C4-2B (cell line): ENCODE measurements at regions not wholly inside any gene's neighbourhood (a gene's known extent, or its start where the extent isn't known, plus 50 kb on each side); places are given as distances from the start of the nearest gene placed in this dataset.

ENCODE experiments used
- ZFX ChIP-seq: fragments of 450-650 bp; IDR thresholded peaks from 2 replicates; pipeline ENCODE4 v1.6.1; 2017
- TF ChIP-seq, protein P1 (sequence below): fragments of 450-650 bp; conservative IDR thresholded peaks from 2 replicates; pipeline ENCODE4 v1.5.1; 2017; ENCODE audit warnings: mild to moderate bottlenecking

DNA sequence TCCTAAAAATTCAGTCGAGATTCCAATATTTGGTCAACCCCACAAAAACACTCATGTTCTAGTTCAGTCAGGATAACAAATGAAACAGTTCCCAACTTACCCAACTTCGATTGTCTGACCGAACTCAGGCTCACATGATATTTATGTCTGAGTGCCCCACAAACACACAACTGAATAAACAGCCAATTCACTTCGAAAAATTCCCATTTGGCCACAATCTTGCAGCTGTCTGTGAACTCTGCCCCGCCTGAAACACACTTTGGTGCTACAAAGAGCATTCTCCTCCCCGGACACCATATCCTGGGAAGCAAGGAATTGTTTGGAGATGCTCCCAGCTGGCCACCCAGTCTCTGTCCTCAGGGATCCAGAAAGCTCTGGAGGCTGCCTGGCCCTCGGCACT lies 52.9 kb upstream of the SIM2 start:
- TF ChIP-seq, protein P1, sequence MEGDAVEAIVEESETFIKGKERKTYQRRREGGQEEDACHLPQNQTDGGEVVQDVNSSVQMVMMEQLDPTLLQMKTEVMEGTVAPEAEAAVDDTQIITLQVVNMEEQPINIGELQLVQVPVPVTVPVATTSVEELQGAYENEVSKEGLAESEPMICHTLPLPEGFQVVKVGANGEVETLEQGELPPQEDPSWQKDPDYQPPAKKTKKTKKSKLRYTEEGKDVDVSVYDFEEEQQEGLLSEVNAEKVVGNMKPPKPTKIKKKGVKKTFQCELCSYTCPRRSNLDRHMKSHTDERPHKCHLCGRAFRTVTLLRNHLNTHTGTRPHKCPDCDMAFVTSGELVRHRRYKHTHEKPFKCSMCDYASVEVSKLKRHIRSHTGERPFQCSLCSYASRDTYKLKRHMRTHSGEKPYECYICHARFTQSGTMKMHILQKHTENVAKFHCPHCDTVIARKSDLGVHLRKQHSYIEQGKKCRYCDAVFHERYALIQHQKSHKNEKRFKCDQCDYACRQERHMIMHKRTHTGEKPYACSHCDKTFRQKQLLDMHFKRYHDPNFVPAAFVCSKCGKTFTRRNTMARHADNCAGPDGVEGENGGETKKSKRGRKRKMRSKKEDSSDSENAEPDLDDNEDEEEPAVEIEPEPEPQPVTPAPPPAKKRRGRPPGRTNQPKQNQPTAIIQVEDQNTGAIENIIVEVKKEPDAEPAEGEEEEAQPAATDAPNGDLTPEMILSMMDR: no peak
- no peak for TF ChIP-seq ZFX
